IMR-90 (cell line): ENCODE measurements at regions not wholly inside any gene's neighbourhood (a gene's known extent, or its start where the extent isn't known, plus 50 kb on each side); places are given as distances from the start of the nearest gene placed in this dataset.

Experiments
- ATAC-seq: fragments of 200-7000 bp; cut with Tn5 transposase; 2 replicates; pipeline ENCODE4 v1.9.1; 2020; ENCODE audit warnings: low read depth, mild to moderate bottlenecking, moderate library complexity
- BruUV-seq: library from RNA; stranded (reverse); fragments of 400-500 nt; replicated peaks from 2 replicates; lab custom pipeline; 2021; lab: Mats Ljungman, UMichigan
- CTCF ChIA-PET: fragments of 300-600 bp; formaldehyde crosslinking; extraction: SDS; loops from one replicate; lab custom pipeline; 2021; ENCODE audit warnings: antibody characterized with exemption; lab: Yijun Ruan, JAX
- POLR2A ChIA-PET: fragments of 300-600 bp; sonication (Branson Sonifier 250); formaldehyde crosslinking; loops from one replicate; lab custom pipeline; 2022; ENCODE audit warnings: antibody characterized with exemption; ENCODE audit not compliant: unreplicated experiment; lab: Charles Lee
- DNase-seq: peaks from one replicate; pipeline ENCODE4 v3.0.0; 2013
- H2AFZ ChIP-seq: replicated peaks from 2 replicates; pipeline ENCODE3; 2013; ENCODE audit warnings: low read length, mild to moderate bottlenecking; ENCODE audit not compliant: poor library complexity
- H2AK5ac ChIP-seq: 2 replicates; pipeline ENCODE4 v1.6.1; 2013; ENCODE audit warnings: low read depth, low read length, inconsistent platforms
- H2AK9ac ChIP-seq: replicated peaks from 2 replicates; pipeline ENCODE3; 2013; ENCODE audit warnings: mild to moderate bottlenecking, low read depth, low read length, moderate library complexity; ENCODE audit not compliant: poor library complexity
- H2BK120ac ChIP-seq: 2 replicates; pipeline ENCODE4 v1.6.1; 2013; ENCODE audit warnings: low read depth, low read length, inconsistent platforms
- H2BK15ac ChIP-seq: 3 replicates; pipeline ENCODE4 v1.6.1; 2013; ENCODE audit warnings: low read depth, low read length, inconsistent platforms
- H2BK20ac ChIP-seq: 2 replicates; pipeline ENCODE4 v1.6.1; 2013; ENCODE audit warnings: low read depth, mild to moderate bottlenecking, inconsistent platforms, low read length, moderate library complexity
- H2BK5ac ChIP-seq: 2 replicates; pipeline ENCODE4 v1.6.1; 2013; ENCODE audit warnings: mild to moderate bottlenecking, low read depth, low read length, inconsistent platforms; ENCODE audit not compliant: poor library complexity, severe bottlenecking
- H3K14ac ChIP-seq: replicated peaks from 2 replicates; pipeline ENCODE4 v1.6.1; 2013; ENCODE audit warnings: low read depth, low read length, inconsistent platforms
- H3K18ac ChIP-seq: 2 replicates; pipeline ENCODE4 v1.6.1; 2013; ENCODE audit warnings: low read depth, low read length, control low read depth
- H3K23ac ChIP-seq: 2 replicates; pipeline ENCODE4 v1.6.1; 2013; ENCODE audit warnings: low read depth, low read length, inconsistent platforms
- H3K27ac ChIP-seq: 2 replicates; pipeline ENCODE4 v1.5.1; 2013; ENCODE audit warnings: mild to moderate bottlenecking, control low read depth, low read length; ENCODE audit not compliant: insufficient read depth
- H3K27me3 ChIP-seq: 2 replicates; pipeline ENCODE4 v1.6.1; 2013; ENCODE audit warnings: low read length; ENCODE audit not compliant: control insufficient read depth, insufficient read depth
- H3K36me3 ChIP-seq: 2 replicates; pipeline ENCODE4 v1.6.1; 2013; ENCODE audit warnings: low read length, mixed read lengths; ENCODE audit not compliant: control insufficient read depth, insufficient read depth
- H3K4ac ChIP-seq: 2 replicates; pipeline ENCODE4 v1.6.1; 2013; ENCODE audit warnings: low read depth, low read length, inconsistent platforms
- H3K4me1 ChIP-seq: 2 replicates; pipeline ENCODE4 v1.6.1; 2013; ENCODE audit warnings: low read length, mixed read lengths; ENCODE audit not compliant: control insufficient read depth, insufficient read depth
- H3K4me2 ChIP-seq: 2 replicates; pipeline ENCODE4 v1.6.1; 2013; ENCODE audit warnings: low read depth, mild to moderate bottlenecking, control low read depth, low read length, moderate library complexity
- H3K4me3 ChIP-seq: 2 replicates; pipeline ENCODE4 v1.5.1; 2013; ENCODE audit warnings: low read depth, mild to moderate bottlenecking, control low read depth, low read length, moderate library complexity; ENCODE audit not compliant: insufficient read depth
- H3K56ac ChIP-seq: 2 replicates; pipeline ENCODE4 v1.6.1; 2013; ENCODE audit warnings: low read length, inconsistent platforms; ENCODE audit not compliant: insufficient read depth; ENCODE audit errors: extremely low read depth
- H3K79me1 ChIP-seq, 2 experiments: 2 replicates each; pipeline ENCODE4 v1.6.1; 2013; ENCODE audit warnings: low read length in 2 of 2, inconsistent platforms in 1 of 2, low read depth in 1 of 2
- H3K9ac ChIP-seq: 2 replicates; pipeline ENCODE4 v1.6.1; 2013; ENCODE audit warnings: low read depth, low read length, control low read depth
- H3K9me1 ChIP-seq: 2 replicates; pipeline ENCODE4 v1.6.1; 2013; ENCODE audit warnings: low read length, inconsistent platforms; ENCODE audit not compliant: insufficient read depth
- H3K9me3 ChIP-seq: 2 replicates; pipeline ENCODE4 v1.6.1; 2013; ENCODE audit warnings: low read length; ENCODE audit not compliant: control insufficient read depth, insufficient read depth
- H4K20me1 ChIP-seq: 2 replicates; pipeline ENCODE4 v1.6.1; 2013; ENCODE audit warnings: low read length, inconsistent platforms; ENCODE audit not compliant: insufficient read depth
- H4K5ac ChIP-seq: 2 replicates; pipeline ENCODE4 v1.6.1; 2013; ENCODE audit warnings: mild to moderate bottlenecking, low read depth, low read length, control low read depth
- H4K8ac ChIP-seq, 2 experiments: 2 replicates each; pipeline ENCODE4 v1.6.1; 2013; ENCODE audit warnings: low read depth in 2 of 2, low read length in 2 of 2, control low read depth in 1 of 2, inconsistent platforms in 1 of 2
- H4K91ac ChIP-seq: 2 replicates; pipeline ENCODE4 v1.6.1; 2013; ENCODE audit warnings: low read depth, low read length, inconsistent platforms; ENCODE audit not compliant: insufficient read depth
- CHD1 ChIP-seq: IDR thresholded peaks from 2 replicates; pipeline ENCODE4 v1.6.1; 2012; ENCODE audit warnings: low read depth, low read length, improper control_type of control experiment
- FOS ChIP-seq: fragments of 150-350 bp; IDR thresholded peaks from 2 replicates; pipeline ENCODE4 v1.6.1; 2016; ENCODE audit warnings: low read depth, low read length
- POLR2A ChIP-seq: IDR thresholded peaks from 2 replicates; pipeline ENCODE4 v1.6.1; 2012; ENCODE audit warnings: mild to moderate bottlenecking, low read depth, low read length
- RAD21 ChIP-seq: IDR thresholded peaks from 2 replicates; pipeline ENCODE4 v1.6.1; 2012; ENCODE audit warnings: low read length, improper control_type of control experiment
- SMC3 ChIP-seq: fragments of 150-350 bp; IDR thresholded peaks from 2 replicates; pipeline ENCODE4 v1.6.1; 2016; ENCODE audit warnings: low read depth, mild to moderate bottlenecking, antibody characterized with exemption, low read length, moderate library complexity
- dilution Hi-C: fragments of 300-500 bp; cut with HindIII; formaldehyde crosslinking; loops from one replicate; pipeline ENCODE4 v1.14.3; 2018; ENCODE audit warnings: low sequenced_read_pairs; ENCODE audit not compliant: unreplicated experiment
- in situ Hi-C: fragments of 300-500 bp; cut with MboI; formaldehyde crosslinking; loops from 3 replicates; pipeline ENCODE4 v1.14.3; 2019; ENCODE audit warnings: low sequenced_read_pairs, inconsistent platforms, mixed read lengths
- intact Hi-C: fragments of 100-400 bp; cut with micrococcal nuclease; formaldehyde crosslinking; loops from 2 replicates; pipeline ENCODE4 v1.10.0; 2022
- TF ChIP-seq, protein P1 (sequence below): fragments of 150-350 bp; IDR thresholded peaks from 2 replicates; pipeline ENCODE4 v1.6.1; 2017; ENCODE audit warnings: mild to moderate bottlenecking, antibody characterized with exemption, low read length, low read depth
- TF ChIP-seq, protein P2 (sequence below): fragments of 150-350 bp; IDR thresholded peaks from 2 replicates; pipeline ENCODE4 v1.6.1; 2016; ENCODE audit warnings: low read depth, mild to moderate bottlenecking, low read length, moderate library complexity, borderline replicate concordance

DNA sequence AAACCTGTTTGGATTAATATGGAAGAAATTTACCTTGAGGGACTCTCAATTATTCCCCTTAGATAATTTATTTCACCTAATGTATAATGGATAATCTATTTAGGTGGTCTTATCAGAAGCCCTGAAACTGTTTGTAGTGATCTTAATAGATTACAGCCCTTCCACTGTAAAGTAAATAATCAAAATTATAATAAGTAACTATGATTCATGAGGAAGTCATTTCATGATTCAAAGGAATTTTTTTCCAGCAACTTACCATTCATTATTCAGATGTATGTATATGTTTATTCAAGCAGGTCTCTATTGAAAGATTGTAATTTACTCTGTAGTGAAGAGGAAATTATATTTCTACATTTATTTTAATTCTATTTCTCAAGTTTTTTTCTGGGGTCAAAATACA, 250.6 kb upstream of the ROBO1 start:
- Histone ChIP-seq H4K5ac (no peak overlapping the region), H3K9me3 (0 out of 2 replicates have a peak, but pooled peaks cover 2% of the 10 kb centered on the region), H3K27me3 (no peaks in the 10 kb centered on the region), H3K4me2 (no peak overlapping the region), H3K27ac (no peak overlapping the region), H2BK120ac (no peak overlapping the region), H4K91ac (no peak overlapping the region), H3K14ac (no peak overlapping the region), H2AK9ac (no peak overlapping the region), H3K4me1 (no peaks in the 10 kb centered on the region), H3K56ac (no peak overlapping the region), H2BK20ac (no peak overlapping the region), H3K18ac (no peak overlapping the region), H3K79me1 (no peaks in the 10 kb centered on the region), H3K9ac (no peak overlapping the region), H2AFZ (no peak overlapping the region), H3K36me3 (no peaks in the 10 kb centered on the region), H3K23ac (no peak overlapping the region), H2BK5ac (no peak overlapping the region), H3K4me3 (no peak overlapping the region), H3K4ac (no peak overlapping the region), H4K8ac (no peak overlapping the region), H3K9me1 (no peaks in the 10 kb centered on the region), H2BK15ac (no peak overlapping the region), H2AK5ac (no peak overlapping the region), H4K20me1 (no peaks in the 10 kb centered on the region)
- intact Hi-C loops: no loop called here
- no TSS peak for BruUV-seq
- no peak for DNase-seq
- ChIA-PET CTCF (no interaction called here), POLR2A (no interaction called here)
- no peak for ATAC-seq
- in situ Hi-C loops: no loop called here
- dilution Hi-C loops: no loop called here
- TF ChIP-seq FOS (no peak), RAD21 (no peak), CHD1 (no peak), SMC3 (no peak), POLR2A (no peak)
- TF ChIP-seq, protein P1, sequence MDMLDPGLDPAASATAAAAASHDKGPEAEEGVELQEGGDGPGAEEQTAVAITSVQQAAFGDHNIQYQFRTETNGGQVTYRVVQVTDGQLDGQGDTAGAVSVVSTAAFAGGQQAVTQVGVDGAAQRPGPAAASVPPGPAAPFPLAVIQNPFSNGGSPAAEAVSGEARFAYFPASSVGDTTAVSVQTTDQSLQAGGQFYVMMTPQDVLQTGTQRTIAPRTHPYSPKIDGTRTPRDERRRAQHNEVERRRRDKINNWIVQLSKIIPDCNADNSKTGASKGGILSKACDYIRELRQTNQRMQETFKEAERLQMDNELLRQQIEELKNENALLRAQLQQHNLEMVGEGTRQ: no peak
- TF ChIP-seq, protein P2, sequence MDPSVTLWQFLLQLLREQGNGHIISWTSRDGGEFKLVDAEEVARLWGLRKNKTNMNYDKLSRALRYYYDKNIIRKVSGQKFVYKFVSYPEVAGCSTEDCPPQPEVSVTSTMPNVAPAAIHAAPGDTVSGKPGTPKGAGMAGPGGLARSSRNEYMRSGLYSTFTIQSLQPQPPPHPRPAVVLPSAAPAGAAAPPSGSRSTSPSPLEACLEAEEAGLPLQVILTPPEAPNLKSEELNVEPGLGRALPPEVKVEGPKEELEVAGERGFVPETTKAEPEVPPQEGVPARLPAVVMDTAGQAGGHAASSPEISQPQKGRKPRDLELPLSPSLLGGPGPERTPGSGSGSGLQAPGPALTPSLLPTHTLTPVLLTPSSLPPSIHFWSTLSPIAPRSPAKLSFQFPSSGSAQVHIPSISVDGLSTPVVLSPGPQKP: no peak
